H9 (cell line): ENCODE measurements at regions not wholly inside any gene's neighbourhood (a gene's known extent, or its start where the extent isn't known, plus 50 kb on each side); places are given as distances from the start of the nearest gene placed in this dataset.

Experiments used
- DNase-seq: peaks from one replicate; pipeline ENCODE4 v3.0.0-alpha.2; 2017
- H2AFZ ChIP-seq: one replicate; pipeline ENCODE4 v1.6.1; 2013; ENCODE audit warnings: mild to moderate bottlenecking, low read length, control low read depth, moderate library complexity
- H2AK5ac ChIP-seq: 2 replicates; pipeline ENCODE4 v1.6.1; 2013; ENCODE audit warnings: low read length, control low read depth, mixed read lengths; ENCODE audit not compliant: insufficient read length
- H2BK120ac ChIP-seq: one replicate; pipeline ENCODE4 v1.6.1; 2013; ENCODE audit warnings: low read depth, mild to moderate bottlenecking, low read length, control low read depth, inconsistent platforms; ENCODE audit not compliant: poor library complexity, severe bottlenecking
- H2BK12ac ChIP-seq: 2 replicates; pipeline ENCODE4 v1.6.1; 2013; ENCODE audit warnings: low read length, control low read depth, mixed read lengths, low read depth; ENCODE audit not compliant: insufficient read length
- H2BK15ac ChIP-seq: 2 replicates; pipeline ENCODE4 v1.6.1; 2013; ENCODE audit warnings: low read depth, low read length, control low read depth
- H2BK20ac ChIP-seq: one replicate; pipeline ENCODE4 v1.6.1; 2013; ENCODE audit warnings: low read depth, mild to moderate bottlenecking, low read length, control low read depth, inconsistent platforms; ENCODE audit not compliant: poor library complexity, severe bottlenecking
- H2BK5ac ChIP-seq: 2 replicates; pipeline ENCODE4 v1.6.1; 2013; ENCODE audit warnings: low read length, control low read depth, mixed read lengths; ENCODE audit not compliant: insufficient read length
- H3K14ac ChIP-seq: 2 replicates; pipeline ENCODE4 v1.6.1; 2013; ENCODE audit warnings: low read length, control low read depth; ENCODE audit not compliant: insufficient read depth
- H3K18ac ChIP-seq: 2 replicates; pipeline ENCODE4 v1.6.1; 2013; ENCODE audit warnings: low read depth, mild to moderate bottlenecking, mixed read lengths, low read length, control low read depth; ENCODE audit not compliant: insufficient read length
- H3K23ac ChIP-seq: 2 replicates; pipeline ENCODE4 v1.6.1; 2013; ENCODE audit warnings: low read length, control low read depth, mixed read lengths, low read depth; ENCODE audit not compliant: insufficient read length
- H3K23me2 ChIP-seq: 2 replicates; pipeline ENCODE4 v1.6.1; 2013; ENCODE audit warnings: low read depth, mild to moderate bottlenecking, mixed read lengths, low read length, control low read depth; ENCODE audit not compliant: insufficient read length, poor library complexity, severe bottlenecking
- H3K27ac ChIP-seq: 2 replicates; pipeline ENCODE4 v1.5.1; 2013; ENCODE audit warnings: low read length, control low read depth, mixed read lengths, low read depth; ENCODE audit not compliant: insufficient read length
- H3K27me3 ChIP-seq: 2 replicates; pipeline ENCODE4 v1.6.1; 2013; ENCODE audit warnings: low read length, control low read depth, inconsistent platforms; ENCODE audit not compliant: insufficient read depth
- H3K4ac ChIP-seq: 2 replicates; pipeline ENCODE4 v1.6.1; 2013; ENCODE audit warnings: low read depth, mild to moderate bottlenecking, control low read depth, inconsistent platforms, low read length, moderate library complexity
- H3K4me1 ChIP-seq: 2 replicates; pipeline ENCODE4 v1.6.1; 2013; ENCODE audit warnings: low read length, control low read depth, inconsistent platforms; ENCODE audit not compliant: insufficient read depth
- H3K4me2 ChIP-seq: 2 replicates; pipeline ENCODE4 v1.6.1; 2013; ENCODE audit warnings: low read length, control low read depth, mixed read lengths; ENCODE audit not compliant: insufficient read length, insufficient read depth
- H3K56ac ChIP-seq: 2 replicates; pipeline ENCODE4 v1.6.1; 2013; ENCODE audit warnings: low read depth, mild to moderate bottlenecking, mixed read lengths, low read length, control low read depth; ENCODE audit not compliant: insufficient read length
- H3K79me1 ChIP-seq: 2 replicates; pipeline ENCODE4 v1.6.1; 2013; ENCODE audit warnings: low read depth, mild to moderate bottlenecking, moderate library complexity, low read length, control low read depth, inconsistent platforms; ENCODE audit not compliant: insufficient read depth, poor library complexity, severe bottlenecking
- H3K79me2 ChIP-seq: 2 replicates; pipeline ENCODE4 v1.6.1; 2013; ENCODE audit warnings: low read length, control low read depth, inconsistent platforms; ENCODE audit not compliant: insufficient read depth
- H3K9ac ChIP-seq: 2 replicates; pipeline ENCODE4 v1.6.1; 2013; ENCODE audit warnings: low read length, control low read depth, mixed read lengths; ENCODE audit not compliant: insufficient read length; ENCODE audit errors: extremely low read depth
- H3K9me3 ChIP-seq: one replicate; pipeline ENCODE4 v1.6.1; 2013; ENCODE audit warnings: low read depth, low read length, inconsistent platforms; ENCODE audit not compliant: control insufficient read depth
- H3T11ph ChIP-seq: one replicate; pipeline ENCODE4 v1.6.1; 2013; ENCODE audit warnings: mild to moderate bottlenecking, low read length, control low read depth, inconsistent platforms
- H4K20me1 ChIP-seq: one replicate; pipeline ENCODE4 v1.6.1; 2013; ENCODE audit not compliant: control insufficient read depth, insufficient read length, insufficient read depth
- H4K5ac ChIP-seq: 2 replicates; pipeline ENCODE4 v1.6.1; 2013; ENCODE audit warnings: low read depth, mild to moderate bottlenecking, mixed read lengths, low read length, control low read depth; ENCODE audit not compliant: insufficient read length
- H4K8ac ChIP-seq: replicated peaks from 2 replicates; pipeline ENCODE4 v1.6.1; 2013; ENCODE audit warnings: low read length, control low read depth, mixed read lengths, low read depth; ENCODE audit not compliant: insufficient read length
- H4K91ac ChIP-seq: 2 replicates; pipeline ENCODE4 v1.6.1; 2013; ENCODE audit warnings: low read depth, mild to moderate bottlenecking, moderate library complexity, mixed read lengths, low read length, control low read depth; ENCODE audit not compliant: insufficient read length
- H3K27ac Mint-ChIP-seq, 3 experiments: 2 replicates in 2 of 3; 3 replicates in 1 of 3; pipeline ENCODE4 v1.8.0; 2020 to 2021; ENCODE audit warnings: mixed read lengths in 3 of 3, mild to moderate bottlenecking in 1 of 3, moderate library complexity in 1 of 3
- H3K27me3 Mint-ChIP-seq: 2 replicates; pipeline ENCODE4 v1.8.0; 2021; ENCODE audit warnings: low read depth, mild to moderate bottlenecking, moderate library complexity, mixed read lengths
- H3K36me3 Mint-ChIP-seq, 3 experiments: 2 replicates in 2 of 3; 3 replicates in 1 of 3; pipeline ENCODE4 v1.8.0; 2020 to 2021; ENCODE audit warnings: low read depth in 3 of 3, mixed read lengths in 3 of 3; ENCODE audit not compliant: insufficient read depth in 1 of 3
- H3K4me1 Mint-ChIP-seq, 2 experiments: 2 replicates each; pipeline ENCODE4 v1.8.0; 2020; ENCODE audit warnings: mixed read lengths in 2 of 2
- H3K4me3 Mint-ChIP-seq, 2 experiments: 2 replicates in 1 of 2; 3 replicates in 1 of 2; pipeline ENCODE4 v1.8.0; 2020 to 2021; ENCODE audit warnings: mild to moderate bottlenecking in 2 of 2, mixed read lengths in 2 of 2, moderate library complexity in 1 of 2
- H3K9me3 Mint-ChIP-seq, 2 experiments: 2 replicates in 1 of 2; 3 replicates in 1 of 2; pipeline ENCODE4 v1.8.0; 2020; ENCODE audit warnings: mild to moderate bottlenecking in 2 of 2, mixed read lengths in 2 of 2, moderate library complexity in 1 of 2
- CTCF ChIP-seq: fragments of 200-600 bp; sonication (generic); conservative IDR thresholded peaks from 3 replicates; pipeline ENCODE4 v1.8.0; 2021; ENCODE audit warnings: antibody characterized with exemption, mild to moderate bottlenecking
- WGBS: extraction: QIAGEN DNeasy Blood & Tissue Kit; methylation state at CpG from one replicate; pipeline ENCODE4 v1.1.7; 2013; ENCODE audit warnings: missing lambda C conversion rate, low lambda C conversion rate, mixed read lengths; ENCODE audit not compliant: insufficient read length; ENCODE audit errors: extremely low coverage; 5-methylcytosine and 5-hydroxymethylcytosine counted together

- H3K9me3 Mint-ChIP-seq, result peaks cover 0 to 3% of the 10 kb centered on the region in 2 experiments; a peak in 3 of 5 replicates
- no peak overlapping the region for H4K5ac ChIP-seq
- H3K56ac ChIP-seq, result no peak overlapping the region
- H3K4me1 Mint-ChIP-seq, result no peaks in the 10 kb centered on the region
- no peak overlapping the region for H3K4me2 ChIP-seq
- H3K4me1 ChIP-seq, result no peaks in the 10 kb centered on the region
- no peak overlapping the region for H3K18ac ChIP-seq
- H3K4ac ChIP-seq, result no peak overlapping the region
- H2BK5ac ChIP-seq, result no peak overlapping the region
- H2BK15ac ChIP-seq, result no peak overlapping the region
- no peaks in the 10 kb centered on the region for H3K27me3 Mint-ChIP-seq
- no peak overlapping the region for H3K4me3 Mint-ChIP-seq
- no peaks in the 10 kb centered on the region for H3K23me2 ChIP-seq
- no peak overlapping the region for H3K14ac ChIP-seq
- no peak overlapping the region for H3K23ac ChIP-seq
- WGBS, result no CpG with 5 or more reads among the region's 4 CpGs
- H2BK120ac ChIP-seq, result no peak overlapping the region
- no peaks in the 10 kb centered on the region; the same call in 1 of the 2 replicates for H3K27me3 ChIP-seq
- H3K9ac ChIP-seq, result no peak overlapping the region
- no peak overlapping the region for H3K27ac ChIP-seq
- H3K27ac Mint-ChIP-seq, result no peak overlapping the region
- H3K9me3 ChIP-seq, result no peaks in the 10 kb centered on the region
- no peak overlapping the region for H2BK12ac ChIP-seq
- H3K79me1 ChIP-seq, result no peaks in the 10 kb centered on the region
- no peak overlapping the region for H2AK5ac ChIP-seq
- peak; percentile 73 for TF ChIP-seq CTCF
- H3T11ph ChIP-seq, result no peak overlapping the region
- H2BK20ac ChIP-seq, result no peak overlapping the region
- no peak for DNase-seq
- H4K20me1 ChIP-seq, result no peaks in the 10 kb centered on the region
- no peak overlapping the region for H4K8ac ChIP-seq
- no peak overlapping the region for H2AFZ ChIP-seq
- H3K36me3 Mint-ChIP-seq, result no peaks in the 10 kb centered on the region
- H4K91ac ChIP-seq, result no peak overlapping the region
- no peaks in the 10 kb centered on the region for H3K79me2 ChIP-seq
Measured at GRCh38 chr12:65685514-65685913, 138.8 kb upstream of the HMGA2 start.
